K562 (cell line): ENCODE measurements at regions not wholly inside any gene's neighbourhood (a gene's known extent, or its start where the extent isn't known, plus 50 kb on each side); places are given as distances from the start of the nearest gene placed in this dataset.

Experiments used
- ATAC-seq: fragments of 200-7000 bp; cut with Tn5 transposase; 3 replicates; pipeline ENCODE4 v1.9.1; 2020; ENCODE audit warnings: moderate library complexity
- BruUV-seq: library from RNA; stranded (reverse); fragments of 400-500 nt; replicated peaks from 2 replicates; lab custom pipeline; 2021; lab: Mats Ljungman, UMichigan
- CTCF ChIA-PET: fragments of 300-600 bp; formaldehyde crosslinking; extraction: SDS; loops from one replicate; lab custom pipeline; 2021; ENCODE audit warnings: low intra/inter-chr PET ratio; lab: Yijun Ruan, JAX
- POLR2A ChIA-PET: fragments of 300-600, 350-650 bp; sonication (Branson Sonifier 250); formaldehyde crosslinking; extraction: SDS; loops from one replicate; lab custom pipeline; 2021; ENCODE audit warnings: antibody characterized with exemption, inconsistent platforms; lab: Yijun Ruan, JAX
- DNase-seq, 4 experiments: peaks; one replicate each; pipeline versions ENCODE4 v3.0.0 to v3.0.0-alpha.2; 2011 to 2018; ENCODE audit warnings: low spot score in 3 of 4, mixed read lengths in 3 of 4; ENCODE audit errors: extremely low read depth in 1 of 4
- FAIRE-seq: peaks from 2 replicates; lab custom pipeline; 2011; peaks lifted over from hg19 to GRCh38; lab: Jason Lieb, UNC
- H2AFZ ChIP-seq: 2 replicates; pipeline ENCODE4 v1.6.0; 2011; ENCODE audit warnings: low read depth, low read length, control low read depth, inconsistent platforms
- H3K27ac ChIP-seq: fragments of 200-600 bp; 3 replicates; pipeline ENCODE4 v1.8.0; 2011; ENCODE audit warnings: low read depth, mild to moderate bottlenecking, control low read depth, inconsistent platforms, low read length, moderate library complexity, mixed read lengths; ENCODE audit errors: extremely low read depth
- H3K27me3 ChIP-seq, 2 experiments: fragments of 300-600 bp in 1 of 2; 2 replicates in 1 of 2; 3 replicates in 1 of 2; pipeline versions ENCODE4 v1.6.0 to v1.8.0; 2011; ENCODE audit warnings: inconsistent platforms in 2 of 2, low read length in 2 of 2, mild to moderate bottlenecking in 1 of 2, mixed read lengths in 1 of 2, moderate library complexity in 1 of 2; ENCODE audit not compliant: control insufficient read depth in 2 of 2, insufficient read depth in 2 of 2
- H3K36me3 ChIP-seq: fragments of 300-600 bp; 3 replicates; pipeline ENCODE4 v1.8.0; 2011; ENCODE audit warnings: mild to moderate bottlenecking, low read length, inconsistent platforms; ENCODE audit not compliant: control insufficient read depth, insufficient read depth
- H3K4me1 ChIP-seq, 2 experiments: fragments of 200-600 bp in 1 of 2; replicated peaks in 1 of 2; 2 replicates in 1 of 2; 3 replicates in 1 of 2; pipeline versions ENCODE4 v1.5.1 to v1.8.0; 2011; ENCODE audit warnings: inconsistent platforms in 2 of 2, low read length in 2 of 2, mild to moderate bottlenecking in 1 of 2, mixed read lengths in 1 of 2, moderate library complexity in 1 of 2; ENCODE audit not compliant: control insufficient read depth in 2 of 2, insufficient read depth in 2 of 2
- H3K4me2 ChIP-seq: 2 replicates; pipeline ENCODE4 v1.6.1; 2011; ENCODE audit warnings: low read length, control low read depth, inconsistent platforms, mixed read lengths; ENCODE audit not compliant: insufficient read depth
- H3K4me3 ChIP-seq: fragments of 200-600 bp; sonication (generic), shearing (Covaris generic); 2 replicates; pipeline ENCODE4 v1.5.1; 2016; ENCODE audit warnings: control low read depth, inconsistent platforms
- H3K79me2 ChIP-seq: fragments of 200-600 bp; 3 replicates; pipeline ENCODE4 v1.8.0; 2011; ENCODE audit warnings: low read length, inconsistent platforms; ENCODE audit not compliant: control insufficient read depth, insufficient read depth
- H3K9ac ChIP-seq, 2 experiments: 2 replicates each; pipeline versions ENCODE4 v1.6.0 to v1.6.1; 2011; ENCODE audit warnings: low read depth in 2 of 2, low read length in 2 of 2, control low read depth in 1 of 2, inconsistent platforms in 1 of 2, mild to moderate bottlenecking in 1 of 2, mixed read lengths in 1 of 2; ENCODE audit not compliant: insufficient read depth in 1 of 2
- H3K9me1 ChIP-seq: one replicate; pipeline ENCODE4 v1.6.0; 2011; ENCODE audit warnings: inconsistent platforms, mild to moderate bottlenecking, low read length, moderate library complexity; ENCODE audit not compliant: control insufficient read depth, insufficient read depth
- H3K9me3 ChIP-seq: replicated peaks from 2 replicates; pipeline ENCODE4 v1.5.1; 2011; ENCODE audit warnings: low read depth, low read length, inconsistent platforms; ENCODE audit not compliant: control insufficient read depth, insufficient read depth
- H4K20me1 ChIP-seq: replicated peaks from 2 replicates; pipeline ENCODE4 v1.6.1; 2011; ENCODE audit warnings: low read length, inconsistent platforms, mixed read lengths; ENCODE audit not compliant: control insufficient read depth, insufficient read depth
- CREBBP ChIP-seq: IDR thresholded peaks from one replicate; pipeline ENCODE4 v1.6.1; 2012; ENCODE audit warnings: low read depth, mild to moderate bottlenecking, control low read depth, inconsistent platforms, low read length
- ETS1 ChIP-seq: conservative IDR thresholded peaks from 2 replicates; pipeline ENCODE4 v1.6.1; 2011; ENCODE audit warnings: low read depth, mild to moderate bottlenecking, low read length; ENCODE audit not compliant: control insufficient read depth
- FOS ChIP-seq: IDR thresholded peaks from 3 replicates; pipeline ENCODE4 v1.6.1; 2011; ENCODE audit not compliant: insufficient read length; ENCODE audit errors: extremely low read depth
- FOXJ3 ChIP-seq: sonication (generic); formaldehyde crosslinking; IDR thresholded peaks from 2 replicates; pipeline ENCODE4 v1.4.0; 2020; ENCODE audit warnings: mild to moderate bottlenecking, missing genetic modification reagents
- HCFC1 ChIP-seq: IDR thresholded peaks from 2 replicates; pipeline ENCODE4 v1.6.1; 2012; ENCODE audit warnings: low read depth, low read length, improper control_type of control experiment
- HDAC3 ChIP-seq: fragments of 450-650 bp; IDR thresholded peaks from 2 replicates; pipeline ENCODE4 v1.6.1; 2018; ENCODE audit warnings: borderline replicate concordance, mild to moderate bottlenecking, moderate library complexity; ENCODE audit not compliant: partially characterized antibody
- RAD51 ChIP-seq: fragments of 450-650 bp; IDR thresholded peaks from 2 replicates; pipeline ENCODE4 v1.7.1; 2016; ENCODE audit warnings: low read depth, mild to moderate bottlenecking, borderline replicate concordance
- RREB1 ChIP-seq: fragments of 250-450 bp; sonication (Bioruptor Pico); IDR thresholded peaks from 2 replicates; pipeline ENCODE4 v1.4.0; 2020
- ZSCAN32 ChIP-seq: fragments of 450-650 bp; formaldehyde crosslinking; IDR thresholded peaks from 2 replicates; pipeline ENCODE4 v1.4.0; 2020; ENCODE audit warnings: mild to moderate bottlenecking, moderate library complexity
- WGBS: fragments of 100-300 bp; shearing (Covaris generic); methylation state at CpG from one replicate; pipeline ENCODE4 v1.1.6; 2016; ENCODE audit warnings: low coverage, mixed read lengths; ENCODE audit not compliant: insufficient coverage; ENCODE audit errors: missing lambda C conversion rate; 5-methylcytosine and 5-hydroxymethylcytosine counted together
- in situ Hi-C: fragments of 300-500 bp; cut with MboI; formaldehyde crosslinking; loops from 4 replicates; pipeline ENCODE4 v1.15.0; 2018; ENCODE audit warnings: inconsistent platforms, mixed read lengths
- intact Hi-C: fragments of 100-400 bp; cut with micrococcal nuclease; formaldehyde crosslinking; loops from 2 replicates; pipeline ENCODE4 v1.14.2; 2022

- Histone ChIP-seq H3K9me1 (no peaks in the 10 kb centered on the region), H3K36me3 (no peaks in the 10 kb centered on the region), H3K27ac (no peak overlapping the region), H3K4me1 (no peaks in the 10 kb centered on the region), H3K27me3 (no peaks in the 10 kb centered on the region), H2AFZ (no peak overlapping the region), H4K20me1 (no peaks in the 10 kb centered on the region), H3K9me3 (no peaks in the 10 kb centered on the region), H3K4me3 (no peak overlapping the region), H3K79me2 (no peaks in the 10 kb centered on the region), H3K4me2 (no peak overlapping the region), H3K9ac (no peak overlapping the region)
- CTCF ChIA-PET: no interaction called here
- 0% methylated on average over 1 of the region's 1 CpG for WGBS
- BruUV-seq: no TSS peak
- intact Hi-C loops: no loop called here
- no peak for DNase-seq
- in situ Hi-C loops: no loop called here
- FAIRE-seq: no peak
- ATAC-seq: no peak
- TF ChIP-seq HCFC1 (no peak), RAD51 (no peak), RREB1 (CRISPR knock-in tag) (no peak), ZSCAN32 (CRISPR knock-in tag) (no peak), ETS1 (no peak), CREBBP (no peak), FOS (no peak), FOXJ3 (no peak), HDAC3 (no peak)
- POLR2A ChIA-PET: no interaction called here
These were observed 222.8 kb downstream of the PCDH20 start for GRCh38 chr13:61192826-61193225.
